Astrocyte of the spinal cord (primary cell): ENCODE measurements at regions not wholly inside any gene's neighbourhood (a gene's known extent, or its start where the extent isn't known, plus 50 kb on each side); places are given as distances from the start of the nearest gene placed in this dataset.
A peak's percentile ranks its signal among the peaks of the same experiment; 100 is the strongest.

ENCODE experiments used
- DNase-seq: peaks from one replicate; pipeline ENCODE4 v3.0.0; 2011; ENCODE audit warnings: low read depth, low spot score
- H3K4me3 ChIP-seq: 2 replicates; pipeline ENCODE4 v1.5.1; 2011; ENCODE audit warnings: low read depth, mild to moderate bottlenecking, low read length, moderate library complexity
- CTCF ChIP-seq: IDR thresholded peaks from 2 replicates; pipeline ENCODE4 v1.5.1; 2012; ENCODE audit warnings: low read depth, mild to moderate bottlenecking, low read length, inconsistent platforms
- in situ Hi-C: cut with HindIII; loops from 2 replicates; pipeline ENCODE4 v1.10.0; 2017; ENCODE audit warnings: low sequenced_read_pairs

DNA sequence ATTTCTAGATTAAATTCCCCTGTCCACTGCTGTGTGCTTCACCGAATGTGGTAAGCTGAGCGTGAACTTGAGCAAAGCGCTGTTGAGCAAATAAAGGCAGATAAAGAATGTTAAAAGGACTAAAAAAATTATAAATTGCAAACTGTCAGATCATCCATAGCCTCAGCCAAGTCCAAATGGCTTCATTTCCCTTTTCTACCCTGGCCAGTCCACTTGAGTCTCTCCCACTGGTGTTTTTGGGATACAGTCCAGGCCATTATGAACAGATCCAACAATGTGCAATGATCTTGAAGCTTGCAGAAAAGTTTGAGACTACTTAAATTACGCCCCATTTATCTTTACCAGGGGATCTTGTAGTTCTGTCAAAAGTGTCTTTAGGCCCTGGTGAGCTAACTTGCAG, 254.6 kb upstream of the PIK3C3 start:
- no peak overlapping the region for H3K4me3 ChIP-seq
- in situ Hi-C loops = no loop called here
- no peak for DNase-seq
- no peak for TF ChIP-seq CTCF

- DNase-seq = peak; percentile 6
- no peak overlapping the region for H3K4me3 ChIP-seq
- in situ Hi-C loops = no loop called here
- TF ChIP-seq CTCF = no peak
These were observed 259.6 kb upstream of the PIK3C3 start for GRCh38 chr18:41695441-41695840.

- no peak overlapping the region for H3K4me3 ChIP-seq
- TF ChIP-seq CTCF = no peak
- DNase-seq = no peak
- in situ Hi-C loops = no loop called here
These were observed 262.0 kb upstream of the PIK3C3 start for GRCh38 chr18:41693008-41693407.

GRCh38 chr18:41690332-41691127, 264.5 kb upstream of the PIK3C3 start:
- in situ Hi-C loops = no loop called here
- no peak for TF ChIP-seq CTCF
- DNase-seq = no peak

DNA sequence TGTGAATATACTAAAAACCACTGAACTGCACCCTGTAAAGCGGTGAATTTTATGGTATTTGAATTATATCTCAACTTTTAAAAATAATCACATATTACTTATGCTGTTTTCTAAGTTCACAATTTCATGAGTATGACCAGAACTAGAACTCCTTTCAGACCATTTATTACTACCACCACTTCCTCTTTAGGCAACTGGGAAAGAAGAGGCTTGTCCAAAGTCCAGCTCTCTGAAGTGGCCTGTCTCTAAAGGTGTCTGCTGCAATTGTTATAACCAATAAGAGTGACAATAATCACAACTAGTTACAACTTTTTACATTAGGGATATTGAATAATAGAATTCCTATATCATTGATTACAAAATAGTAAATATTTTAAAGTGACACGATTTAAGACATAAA, 267.9 kb upstream of the PIK3C3 start:
- in situ Hi-C loops = no loop called here
- DNase-seq = no peak
- H3K4me3 ChIP-seq = no peak overlapping the region
- TF ChIP-seq CTCF = no peak

More at GRCh38 chr18:41690332-41691127, 264.5 kb upstream of the PIK3C3 start:
- no peak overlapping the region for H3K4me3 ChIP-seq

DNA sequence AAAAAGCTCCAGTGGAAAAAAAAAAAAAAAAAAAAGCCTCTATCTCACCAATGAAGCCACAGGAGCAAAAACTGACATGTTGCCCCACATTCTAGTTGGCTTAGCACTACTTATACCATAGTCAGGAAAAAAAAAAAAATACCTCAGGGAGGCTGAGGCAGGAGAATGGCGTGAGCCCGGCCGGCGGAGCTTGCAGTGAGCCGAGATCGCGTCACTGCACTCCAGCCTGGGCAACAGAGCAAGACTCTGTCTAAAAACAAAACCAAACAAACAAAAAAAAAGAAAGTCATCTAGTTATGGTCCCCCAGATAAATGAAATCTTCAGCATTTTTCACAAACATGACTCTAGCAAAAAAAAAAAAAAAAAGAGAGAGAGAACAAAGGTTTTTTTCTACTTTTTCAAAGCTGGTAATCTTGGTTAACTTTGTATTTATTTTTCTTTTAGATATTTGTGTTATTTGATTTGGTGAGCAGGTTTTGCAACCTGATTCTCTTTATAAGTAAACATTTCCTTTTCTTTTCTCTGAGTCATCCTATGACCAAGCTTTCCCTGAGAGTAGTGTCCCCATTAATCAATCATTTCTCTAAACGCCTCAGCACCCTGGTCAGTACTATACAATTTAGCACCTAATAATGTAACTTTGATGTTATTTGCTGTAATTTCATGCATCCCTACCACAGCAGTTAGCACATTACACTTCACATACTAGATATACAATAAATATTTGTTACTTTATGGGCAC, 273.7 kb upstream of the PIK3C3 start:
- no peak for TF ChIP-seq CTCF
- H3K4me3 ChIP-seq = no peak overlapping the region
- in situ Hi-C loops = no loop called here

More for the DNA sequence above, 273.7 kb upstream of the PIK3C3 start:
- no peak for DNase-seq
